ENCODE measurements at regions not wholly inside any gene's neighbourhood (a gene's known extent, or its start where the extent isn't known, plus 50 kb on each side); places are given as distances from the start of the nearest gene placed in this dataset.

- H3K4me3 ChIP-seq (ENCODE audit: low read depth in 2 of 2, low read length in 1 of 2): no peak overlapping the region
- CTCF ChIA-PET: no interaction called here
- H3K36me3 ChIP-seq (replicated peaks in 1 of 2; ENCODE audit: control insufficient read depth in 1 of 2, insufficient read depth in 2 of 2, low read length in 1 of 2): no peaks in the 10 kb centered on the region
- no peak overlapping the region for H2AFZ ChIP-seq (ENCODE audit: low read depth)
- H4K20me1 ChIP-seq (ENCODE audit: insufficient read depth): no peaks in the 10 kb centered on the region
- no peak overlapping the region for H3K9ac ChIP-seq
- H3K79me2 ChIP-seq (ENCODE audit: insufficient read depth): no peaks in the 10 kb centered on the region
- no peak for DNase-seq
- no peaks in the 10 kb centered on the region for H3K9me3 ChIP-seq
- H3K4me2 ChIP-seq: no peak overlapping the region
- no peak overlapping the region for H3K27ac ChIP-seq (ENCODE audit: low read depth in 2 of 2, low read length in 1 of 2)
- no peaks in the 10 kb centered on the region for H3F3A ChIP-seq (replicated peaks; ENCODE audit: insufficient read depth)
- no peaks in the 10 kb centered on the region for H3K9me2 ChIP-seq
- POLR2A ChIA-PET: no interaction called here
- H3K27me3 ChIP-seq (ENCODE audit: insufficient read depth): no peaks in the 10 kb centered on the region
- WGBS (ENCODE audit: low lambda C conversion rate): 87% methylated on average over 3 of the region's 3 CpGs
- TF ChIP-seq MXI1 (IDR thresholded peaks at IDR 0.05; ENCODE audit: low read depth, low read length) (no peak), EZH2phosphoT487 (IDR thresholded peaks at IDR 0.05; ENCODE audit: borderline replicate concordance, low read depth) (no peak), PBX3 (IDR thresholded peaks at IDR 0.05) (no peak), USF1 (IDR thresholded peaks at IDR 0.05; ENCODE audit: borderline replicate concordance, low read depth) (no peak), GABPA (IDR thresholded peaks at IDR 0.05; ENCODE audit: low read depth) (no peak), RXRA (IDR thresholded peaks at IDR 0.05; ENCODE audit: borderline replicate concordance, low read depth) (no peak), TEAD4 (IDR thresholded peaks at IDR 0.05; ENCODE audit: borderline replicate concordance, insufficient read depth) (no peak), USF2 (IDR thresholded peaks at IDR 0.05; ENCODE audit: borderline replicate concordance, low read depth, low read length) (no peak), GATA2 (CRISPR knock-in tag; IDR thresholded peaks at IDR 0.05) (no peak), CHD2 (IDR thresholded peaks at IDR 0.05; ENCODE audit: low read length, partially characterized antibody) (no peak), SMC3 (IDR thresholded peaks at IDR 0.05; ENCODE audit: low read depth, low read length) (no peak)
- H3K4me1 ChIP-seq (ENCODE audit: control insufficient read depth in 1 of 2, insufficient read depth in 2 of 2, low read depth in 1 of 2, low read length in 1 of 2): no peaks in the 10 kb centered on the region
Observed at GRCh38 chr6:167590193-167590592, 236.5 kb upstream of the AFDN start.

Data from SK-N-SH (cell line).